Gastrocnemius medialis (tissue), 4 donors: ENCODE measurements at regions not wholly inside any gene's neighbourhood (a gene's known extent, or its start where the extent isn't known, plus 50 kb on each side); places are given as distances from the start of the nearest gene placed in this dataset.
"Not testable (repeated sequence)": the region's sequence is repeated elsewhere in the genome, so short reads cannot be mapped to it uniquely, and the experiment has no call there.

ENCODE experiments used
- ATAC-seq, 2 donors: fragments of 150-250 bp; one replicate each; pipeline ENCODE4 v1.9.1; 2016
- DNase-seq, 2 donors: peaks; one replicate each; pipeline ENCODE4 v3.0.0-alpha.2; 2019
- H3K27ac ChIP-seq, 4 donors: fragments of 200-600 bp; sonication (generic); 1 replicate in 1 of 4; 2 replicates in 3 of 4; pipeline ENCODE4 v1.5.1; 2016 to 2018; ENCODE audit warnings: mild to moderate bottlenecking in 2 of 4, moderate library complexity in 1 of 4
- H3K27me3 ChIP-seq, 3 donors: fragments of 200-600 bp; sonication (generic) in 2 of 3; 1 replicate in 1 of 3; 2 replicates in 2 of 3; pipeline versions ENCODE4 v1.5.1 to v1.6.0; 2016 to 2019; ENCODE audit warnings: mild to moderate bottlenecking in 1 of 3, moderate library complexity in 1 of 3
- H3K36me3 ChIP-seq, 2 donors: fragments of 200-600 bp; sonication (generic) in 1 of 2; one replicate each; pipeline ENCODE4 v1.5.1; 2017 to 2018
- H3K4me1 ChIP-seq, 2 donors: fragments of 200-600 bp; sonication (generic) in 1 of 2; one replicate each; pipeline ENCODE4 v1.5.1; 2016 to 2017; ENCODE audit warnings: mild to moderate bottlenecking in 2 of 2
- H3K4me3 ChIP-seq, 4 donors: fragments of 200-600 bp; sonication (generic) in 3 of 4; 1 replicate in 1 of 4; 2 replicates in 3 of 4; pipeline ENCODE4 v1.5.1; 2016 to 2019; ENCODE audit warnings: mild to moderate bottlenecking in 2 of 4
- H3K9me3 ChIP-seq, 3 donors: fragments of 200-600 bp; sonication (generic) in 2 of 3; 1 replicate in 1 of 3; 2 replicates in 2 of 3; pipeline ENCODE4 v1.5.1; 2016 to 2019
- CTCF ChIP-seq, 5 experiments: fragments of 450-650 bp in 3 of 5; fragments of 200-600 bp in 2 of 5; sonication (generic) in 2 of 5; IDR thresholded peaks in 4 of 5; conservative IDR thresholded peaks in 1 of 5; 1 replicate in 4 of 5; 2 replicates in 1 of 5; pipeline ENCODE4 v1.5.1; 2016 to 2019; ENCODE audit warnings: antibody characterized with exemption in 5 of 5, mild to moderate bottlenecking in 3 of 5, moderate library complexity in 3 of 5
- POLR2A ChIP-seq, 2 donors: fragments of 450-650 bp; IDR thresholded peaks; one replicate each; pipeline ENCODE4 v1.6.1; 2017; ENCODE audit warnings: antibody characterized with exemption in 2 of 2, mild to moderate bottlenecking in 2 of 2, moderate library complexity in 2 of 2
- in situ Hi-C, 4 donors: fragments of 200-750 bp; cut with MboI; loops; one replicate each; pipeline versions ENCODE4 v1.15.0 to v1.8.0; 2017; ENCODE audit warnings: low sequenced_read_pairs in 4 of 4
- intact Hi-C: fragments of 100-400 bp; cut with DNase I; formaldehyde crosslinking; loops from one replicate; pipeline ENCODE4 v1.15.1; 2023; ENCODE audit warnings: low total_unique reads

GRCh38 chr1:22332795-22333499, 118.7 kb upstream of the ZBTB40 start:
- H3K27ac ChIP-seq: no peak overlapping the region
- no peaks in the 10 kb centered on the region for H3K4me1 ChIP-seq
- no peak for TF ChIP-seq CTCF (IDR thresholded peaks at IDR 0.05 in 4 of 5, conservative IDR thresholded peaks at IDR 0.05 in 1 of 5)
- in situ Hi-C loops (no loop called here), intact Hi-C loops (no loop called here)
- no peaks in the 10 kb centered on the region for H3K9me3 ChIP-seq
- H3K27me3 ChIP-seq: peaks cover 0 to 3% (median 0%) of the 10 kb centered on the region in 3 donors
- ATAC-seq: no peak
- no peak overlapping the region for H3K4me3 ChIP-seq
- DNase-seq: no peak
- H3K36me3 ChIP-seq: no peaks in the 10 kb centered on the region

GRCh38 chr1:22333516-22334121, 118.0 kb upstream of the ZBTB40 start:
- no peak for ATAC-seq
- intact Hi-C loops (no loop called here), in situ Hi-C loops (no loop called here)
- no peaks in the 10 kb centered on the region for H3K9me3 ChIP-seq
- H3K27me3 ChIP-seq: peaks cover 0 to 3% (median 0%) of the 10 kb centered on the region in 3 donors
- H3K36me3 ChIP-seq: no peaks in the 10 kb centered on the region
- no peak overlapping the region for H3K4me3 ChIP-seq
- H3K4me1 ChIP-seq: no peaks in the 10 kb centered on the region
- no peak overlapping the region for H3K27ac ChIP-seq
- TF ChIP-seq CTCF (IDR thresholded peaks at IDR 0.05 in 4 of 5, conservative IDR thresholded peaks at IDR 0.05 in 1 of 5) (no peak), POLR2A (IDR thresholded peaks at IDR 0.05) (no peak)
- DNase-seq: no peak

- no peak overlapping the region for H3K27ac ChIP-seq
- no peaks in the 10 kb centered on the region for H3K36me3 ChIP-seq
- H3K27me3 ChIP-seq: peaks cover 0 to 6% (median 3%) of the 10 kb centered on the region in 3 donors
- no peak for DNase-seq
- no peaks in the 10 kb centered on the region for H3K4me1 ChIP-seq
- no peaks in the 10 kb centered on the region for H3K9me3 ChIP-seq
- H3K4me3 ChIP-seq: no peak overlapping the region
- intact Hi-C loops: no loop called here
- TF ChIP-seq POLR2A (IDR thresholded peaks at IDR 0.05) (no peak), CTCF (IDR thresholded peaks at IDR 0.05 in 4 of 5, conservative IDR thresholded peaks at IDR 0.05 in 1 of 5) (no peak)
- in situ Hi-C loops: no loop called here
- ATAC-seq: no peak
These were observed 116.6 kb upstream of the ZBTB40 start for GRCh38 chr1:22334860-22335550.

- H3K27me3 ChIP-seq: peaks cover 3 to 14% (median 8%) of the 10 kb centered on the region in 3 donors
These were observed 115.4 kb upstream of the ZBTB40 start for GRCh38 chr1:22336274-22336673.

GRCh38 chr1:22336696-22337545, 114.7 kb upstream of the ZBTB40 start:
- peaks cover 8 to 20% (median 15%) of the 10 kb centered on the region in 3 donors for H3K27me3 ChIP-seq
- intact Hi-C loops: not testable (repeated sequence)

More at GRCh38 chr1:22336274-22336673, 115.4 kb upstream of the ZBTB40 start:
- in situ Hi-C loops, H3K4me1 ChIP-seq, ATAC-seq, H3K9me3 ChIP-seq, H3K36me3 ChIP-seq, DNase-seq, H3K4me3 ChIP-seq, intact Hi-C loops, H3K27ac ChIP-seq: not testable (repeated sequence)

More at GRCh38 chr1:22336696-22337545, 114.7 kb upstream of the ZBTB40 start:
- H3K4me3 ChIP-seq, H3K4me1 ChIP-seq, in situ Hi-C loops, H3K27ac ChIP-seq, ATAC-seq, H3K9me3 ChIP-seq, DNase-seq, H3K36me3 ChIP-seq: not testable (repeated sequence)
